Activated naive CD8-positive, alpha-beta T cell treated with anti-CD3 and anti-CD28 coated beads for 36 hours (primary cell): ENCODE measurements at regions not wholly inside any gene's neighbourhood (a gene's known extent, or its start where the extent isn't known, plus 50 kb on each side); places are given as distances from the start of the nearest gene placed in this dataset.
A peak's percentile ranks its signal among the peaks of the same experiment; 100 is the strongest.

Experiments used
- DNase-seq: peaks from one replicate; pipeline ENCODE4 v3.0.0; 2021
- H3K27ac Mint-ChIP-seq: one replicate; pipeline ENCODE4 v1.8.0; 2022; ENCODE audit warnings: mild to moderate bottlenecking, moderate library complexity, mixed read lengths
- H3K27me3 Mint-ChIP-seq: one replicate; pipeline ENCODE4 v1.8.0; 2022; ENCODE audit warnings: mild to moderate bottlenecking, mixed read lengths
- H3K36me3 Mint-ChIP-seq: one replicate; pipeline ENCODE4 v1.8.0; 2021; ENCODE audit warnings: mild to moderate bottlenecking, mixed read lengths
- H3K4me1 Mint-ChIP-seq: one replicate; pipeline ENCODE4 v1.8.0; 2021; ENCODE audit warnings: mixed read lengths
- H3K4me3 Mint-ChIP-seq: one replicate; pipeline ENCODE4 v1.8.0; 2022; ENCODE audit warnings: mild to moderate bottlenecking, moderate library complexity, mixed read lengths
- H3K9me3 Mint-ChIP-seq: one replicate; pipeline ENCODE4 v1.8.0; 2022; ENCODE audit warnings: mixed read lengths

GRCh38 chr1:11388617-11389016 lies 90.3 kb upstream of the DISP3 start:
- Mint-ChIP-seq H3K36me3 (no peaks in the 10 kb centered on the region), H3K27ac (no peak overlapping the region), H3K9me3 (no peaks in the 10 kb centered on the region), H3K4me3 (no peak overlapping the region), H3K4me1 (peaks cover 15% of the 10 kb centered on the region), H3K27me3 (peaks cover 3% of the 10 kb centered on the region)
- no peak for DNase-seq

GRCh38 chr1:11391327-11391726 lies 87.6 kb upstream of the DISP3 start:
- H3K36me3 Mint-ChIP-seq = no peaks in the 10 kb centered on the region
- H3K4me3 Mint-ChIP-seq = no peak overlapping the region
- DNase-seq = no peak
- H3K27me3 Mint-ChIP-seq = peaks cover 8% of the 10 kb centered on the region
- H3K4me1 Mint-ChIP-seq = peaks cover 4% of the 10 kb centered on the region
- H3K9me3 Mint-ChIP-seq = no peaks in the 10 kb centered on the region
- no peak overlapping the region for H3K27ac Mint-ChIP-seq

GRCh38 chr1:11391886-11392285 lies 87.1 kb upstream of the DISP3 start:
- peaks cover 4% of the 10 kb centered on the region for H3K4me1 Mint-ChIP-seq
- no peak overlapping the region for H3K27ac Mint-ChIP-seq
- DNase-seq = no peak
- H3K4me3 Mint-ChIP-seq = no peak overlapping the region
- H3K27me3 Mint-ChIP-seq = peaks cover 8% of the 10 kb centered on the region
- H3K9me3 Mint-ChIP-seq = no peaks in the 10 kb centered on the region
- H3K36me3 Mint-ChIP-seq = no peaks in the 10 kb centered on the region

DNA sequence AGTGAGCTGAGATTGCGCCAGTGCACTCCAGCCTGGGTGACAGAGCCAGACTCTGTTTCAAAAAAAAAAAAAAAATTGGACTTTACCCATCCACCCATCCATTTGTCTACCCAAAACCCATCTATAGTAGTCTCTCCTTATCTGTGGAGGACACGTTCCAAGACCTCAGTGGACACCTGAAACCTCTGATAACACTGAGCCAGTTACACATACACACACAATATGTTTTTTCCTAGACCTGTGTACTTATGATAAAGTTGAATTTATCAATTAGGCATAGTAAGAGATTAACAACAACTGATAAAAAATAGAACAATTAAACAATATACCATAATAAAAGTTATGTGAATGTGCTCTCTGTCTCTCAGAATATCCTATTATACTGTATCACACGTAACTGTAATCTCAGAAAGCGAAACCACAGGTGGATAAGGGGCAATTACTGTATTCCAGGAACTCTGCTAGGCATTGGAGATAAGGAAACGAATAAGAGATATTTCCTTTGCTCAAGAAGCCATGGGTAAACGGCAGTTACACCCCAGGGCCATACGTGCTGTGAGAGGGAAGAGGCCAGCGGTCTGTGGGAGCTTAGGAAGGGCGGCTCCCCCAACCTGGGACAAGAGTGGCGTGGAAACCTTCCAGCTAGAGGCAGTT lies 84.2 kb upstream of the DISP3 start:
- Mint-ChIP-seq H3K27me3 (peaks cover 14% of the 10 kb centered on the region), H3K9me3 (no peaks in the 10 kb centered on the region), H3K4me3 (no peak overlapping the region), H3K36me3 (no peaks in the 10 kb centered on the region), H3K27ac (no peak overlapping the region), H3K4me1 (peaks cover 4% of the 10 kb centered on the region)
- no peak for DNase-seq

- DNase-seq = no peak
- H3K4me3 Mint-ChIP-seq = no peak overlapping the region
Measured at GRCh38 chr1:11395616-11396015, 83.3 kb upstream of the DISP3 start.

DNA sequence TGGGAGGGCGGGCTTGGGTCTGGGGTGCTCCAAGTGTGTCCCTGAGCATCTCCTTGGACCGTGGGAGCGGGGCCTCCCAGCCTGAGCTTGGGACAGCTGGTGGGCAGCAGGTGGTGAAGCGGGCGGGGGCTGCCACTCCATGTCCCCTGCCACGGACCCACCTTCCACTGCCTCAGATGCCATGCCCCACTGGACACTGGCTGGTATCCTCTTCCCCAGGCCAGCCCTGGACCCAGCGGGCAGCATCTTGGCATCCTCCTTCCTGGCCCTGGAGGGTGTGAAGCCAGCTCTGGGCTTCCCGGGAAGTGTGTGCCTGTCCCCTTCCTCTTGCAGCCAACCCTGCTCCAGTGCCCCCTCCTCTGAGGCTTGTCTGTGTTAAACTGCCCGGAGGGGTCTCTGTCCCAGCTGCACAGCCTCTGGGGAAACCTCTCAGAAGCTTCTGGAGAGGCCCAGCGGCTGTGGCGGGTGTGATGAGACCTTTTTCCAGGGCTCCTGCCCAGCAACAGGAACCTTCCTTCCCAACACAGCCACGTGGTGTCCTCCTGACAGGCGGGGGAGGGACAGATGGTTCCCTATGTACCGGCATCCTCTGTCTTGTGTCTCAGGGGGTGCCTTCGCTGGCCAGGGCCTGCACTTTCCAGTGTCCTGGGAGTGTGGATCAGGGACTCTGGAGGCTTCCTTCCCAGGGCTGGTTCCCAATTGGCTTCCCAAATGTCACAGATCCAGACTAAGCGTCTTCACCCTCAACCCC lies 81.6 kb upstream of the DISP3 start:
- Mint-ChIP-seq H3K36me3 (no peaks in the 10 kb centered on the region), H3K4me3 (no peak overlapping the region), H3K27me3 (peaks cover 13% of the 10 kb centered on the region), H3K9me3 (no peaks in the 10 kb centered on the region), H3K27ac (no peak overlapping the region), H3K4me1 (peaks cover 3% of the 10 kb centered on the region)
- no peak for DNase-seq

More at GRCh38 chr1:11395616-11396015, 83.3 kb upstream of the DISP3 start:
- H3K9me3 Mint-ChIP-seq = no peaks in the 10 kb centered on the region
- peaks cover 14% of the 10 kb centered on the region for H3K27me3 Mint-ChIP-seq
- H3K4me1 Mint-ChIP-seq = peaks cover 4% of the 10 kb centered on the region
- H3K36me3 Mint-ChIP-seq = no peaks in the 10 kb centered on the region
- H3K27ac Mint-ChIP-seq = no peak overlapping the region

DNA sequence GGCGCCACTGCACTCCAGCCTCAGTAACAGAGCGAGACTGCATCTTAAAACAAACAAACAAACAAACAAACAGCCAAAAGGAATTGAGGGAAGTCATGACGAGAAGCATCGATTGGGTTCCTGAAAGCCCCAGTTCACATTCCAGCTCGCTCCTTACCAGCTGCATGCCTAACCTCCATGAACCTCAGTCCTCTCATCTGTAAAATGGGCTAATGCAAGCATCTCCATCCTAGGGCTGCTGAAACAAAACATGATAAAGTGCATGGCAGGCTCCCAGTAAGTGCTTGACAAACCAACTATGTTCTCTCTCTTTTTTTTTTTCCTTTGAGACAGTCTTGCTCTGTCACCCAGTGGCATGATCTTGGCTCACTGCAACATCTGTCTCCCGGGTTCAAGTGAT lies 79.7 kb upstream of the DISP3 start:
- Mint-ChIP-seq H3K36me3 (no peaks in the 10 kb centered on the region), H3K4me1 (peaks cover 3% of the 10 kb centered on the region), H3K4me3 (no peak overlapping the region), H3K27me3 (peaks cover 11% of the 10 kb centered on the region), H3K27ac (no peak overlapping the region), H3K9me3 (no peaks in the 10 kb centered on the region)
- no peak for DNase-seq

GRCh38 chr1:11400155-11400554 lies 78.8 kb upstream of the DISP3 start:
- H3K4me1 Mint-ChIP-seq = no peaks in the 10 kb centered on the region
- no peak overlapping the region for H3K27ac Mint-ChIP-seq
- H3K36me3 Mint-ChIP-seq = no peaks in the 10 kb centered on the region
- no peak for DNase-seq
- H3K27me3 Mint-ChIP-seq = peaks cover 6% of the 10 kb centered on the region
- no peaks in the 10 kb centered on the region for H3K9me3 Mint-ChIP-seq
- no peak overlapping the region for H3K4me3 Mint-ChIP-seq

DNA sequence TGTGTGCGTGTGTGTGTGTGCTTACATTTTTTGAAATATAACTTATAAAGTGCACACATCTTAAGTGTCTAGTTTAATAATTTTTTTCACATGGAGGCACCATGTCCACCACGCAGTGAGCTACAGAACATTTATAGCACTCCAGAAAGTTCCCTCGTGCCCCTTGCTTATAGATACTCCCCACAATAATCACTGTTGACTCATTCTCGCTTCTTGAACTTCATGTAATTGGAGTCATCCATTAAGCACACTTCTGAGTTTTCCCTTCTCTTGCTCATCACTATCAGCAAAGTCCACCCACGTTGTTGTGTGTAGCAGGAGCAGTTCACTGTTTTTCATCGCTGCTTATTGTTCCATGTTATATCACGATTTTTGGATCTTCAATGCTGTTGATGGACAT lies 78.4 kb upstream of the DISP3 start:
- H3K27ac Mint-ChIP-seq = no peak overlapping the region
- H3K9me3 Mint-ChIP-seq = no peaks in the 10 kb centered on the region

GRCh38 chr1:11406845-11407244 lies 72.1 kb upstream of the DISP3 start:
- H3K9me3 Mint-ChIP-seq = peaks cover 27% of the 10 kb centered on the region
- peaks cover 6% of the 10 kb centered on the region for H3K27me3 Mint-ChIP-seq
- peak overlapping the region; percentile 85 for H3K27ac Mint-ChIP-seq
- H3K36me3 Mint-ChIP-seq = peaks cover 22% of the 10 kb centered on the region
- H3K4me3 Mint-ChIP-seq = peak overlapping the region; percentile 9
- DNase-seq = no peak
- peaks cover 30% of the 10 kb centered on the region for H3K4me1 Mint-ChIP-seq

More for the DNA sequence above, 78.4 kb upstream of the DISP3 start:
- Mint-ChIP-seq H3K4me3 (no peak overlapping the region), H3K27me3 (peaks cover 6% of the 10 kb centered on the region), H3K4me1 (no peaks in the 10 kb centered on the region), H3K36me3 (no peaks in the 10 kb centered on the region)
- no peak for DNase-seq

- peak; percentile 68 for DNase-seq
- Mint-ChIP-seq H3K4me1 (peaks cover 30% of the 10 kb centered on the region), H3K36me3 (peaks cover 22% of the 10 kb centered on the region), H3K9me3 (peaks cover 27% of the 10 kb centered on the region), H3K4me3 (peak overlapping the region; percentile 23), H3K27ac (peak overlapping the region; percentile 85), H3K27me3 (peaks cover 6% of the 10 kb centered on the region)
Measured at GRCh38 chr1:11407301-11407994, 71.5 kb upstream of the DISP3 start.

DNA sequence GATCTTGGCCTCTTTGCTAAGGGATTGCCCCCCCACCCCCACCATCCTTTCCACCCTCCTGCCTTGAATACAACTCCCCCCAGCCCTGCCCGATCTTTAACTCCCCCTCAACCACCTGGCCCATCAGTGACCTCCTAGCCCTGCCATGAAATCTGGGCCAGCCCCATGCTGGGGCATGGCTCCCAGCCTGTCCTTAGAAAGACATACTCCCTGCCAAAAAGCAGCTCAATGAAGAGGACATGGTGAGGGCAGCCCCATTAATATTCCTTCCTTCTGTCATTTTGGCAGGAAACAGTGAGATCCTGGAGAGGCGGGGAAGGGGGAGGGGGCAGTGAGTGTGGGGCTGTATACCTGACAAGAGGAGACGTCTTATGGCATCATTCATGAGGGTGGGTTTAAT lies 66.8 kb upstream of the DISP3 start:
- Mint-ChIP-seq H3K4me3 (no peak overlapping the region), H3K27me3 (peaks cover 9% of the 10 kb centered on the region), H3K36me3 (peaks cover 12% of the 10 kb centered on the region), H3K4me1 (peaks cover 17% of the 10 kb centered on the region), H3K27ac (no peak overlapping the region), H3K9me3 (peaks cover 14% of the 10 kb centered on the region)
- DNase-seq = no peak

GRCh38 chr1:11413986-11414391 lies 65.0 kb upstream of the DISP3 start:
- Mint-ChIP-seq H3K27ac (no peak overlapping the region), H3K9me3 (peaks cover 2% of the 10 kb centered on the region), H3K27me3 (peaks cover 9% of the 10 kb centered on the region), H3K4me3 (no peak overlapping the region), H3K36me3 (peaks cover under 1% of the 10 kb centered on the region), H3K4me1 (peaks cover 3% of the 10 kb centered on the region)
- no peak for DNase-seq

GRCh38 chr1:11414926-11415538 lies 63.9 kb upstream of the DISP3 start:
- no peak overlapping the region for H3K27ac Mint-ChIP-seq
- H3K9me3 Mint-ChIP-seq = no peaks in the 10 kb centered on the region
- H3K27me3 Mint-ChIP-seq = peaks cover 13% of the 10 kb centered on the region
- H3K4me1 Mint-ChIP-seq = no peaks in the 10 kb centered on the region
- no peak overlapping the region for H3K4me3 Mint-ChIP-seq
- DNase-seq = no peak
- no peaks in the 10 kb centered on the region for H3K36me3 Mint-ChIP-seq

GRCh38 chr1:11417162-11417561 lies 61.8 kb upstream of the DISP3 start:
- Mint-ChIP-seq H3K4me3 (no peak overlapping the region), H3K9me3 (no peaks in the 10 kb centered on the region), H3K27ac (no peak overlapping the region), H3K27me3 (peaks cover 13% of the 10 kb centered on the region), H3K36me3 (no peaks in the 10 kb centered on the region), H3K4me1 (no peaks in the 10 kb centered on the region)
- DNase-seq = no peak
